HL-60 (cell line): ENCODE measurements at regions not wholly inside any gene's neighbourhood (a gene's known extent, or its start where the extent isn't known, plus 50 kb on each side); places are given as distances from the start of the nearest gene placed in this dataset.

ENCODE experiments used
- DNase-seq, 2 experiments: peaks; one replicate each; pipeline ENCODE4 v3.0.0-alpha.2; 2010 to 2020; ENCODE audit warnings: low read depth in 1 of 2, low spot score in 1 of 2
- H3K27ac ChIP-seq: fragments of 250-450 bp; sonication (Bioruptor Pico); replicated peaks from 2 replicates; pipeline ENCODE4 v1.5.1; 2020; ENCODE audit warnings: mild to moderate bottlenecking, moderate library complexity
- H3K27me3 ChIP-seq: fragments of 250-450 bp; sonication (Bioruptor Pico); 2 replicates; pipeline ENCODE4 v1.5.1; 2021; ENCODE audit warnings: mild to moderate bottlenecking, moderate library complexity; ENCODE audit not compliant: insufficient read depth, poor library complexity, severe bottlenecking
- H3K4me3 ChIP-seq: replicated peaks from 2 replicates; pipeline ENCODE4 v1.5.1; 2011; ENCODE audit warnings: mild to moderate bottlenecking, control low read depth, low read length; ENCODE audit not compliant: insufficient read depth
- GABPA ChIP-seq: IDR thresholded peaks from 2 replicates; pipeline ENCODE4 v1.6.1; 2012; ENCODE audit warnings: low read depth
- POLR2AphosphoS5 ChIP-seq: IDR thresholded peaks from 2 replicates; pipeline ENCODE4 v1.6.1; 2012; ENCODE audit warnings: low read depth
- SPI1 ChIP-seq: IDR thresholded peaks from 2 replicates; pipeline ENCODE4 v1.6.1; 2012; ENCODE audit warnings: low read depth, mild to moderate bottlenecking, borderline replicate concordance
- TF ChIP-seq, protein P1 (sequence below): IDR thresholded peaks from 2 replicates; pipeline ENCODE4 v1.6.1; 2012; ENCODE audit warnings: low read depth; ENCODE audit not compliant: insufficient replicate concordance
- TF ChIP-seq, protein P2 (sequence below): IDR thresholded peaks from one replicate; pipeline ENCODE4 v1.5.1; 2011; ENCODE audit warnings: low read length, control low read depth, inconsistent platforms; ENCODE audit not compliant: insufficient read depth

DNA sequence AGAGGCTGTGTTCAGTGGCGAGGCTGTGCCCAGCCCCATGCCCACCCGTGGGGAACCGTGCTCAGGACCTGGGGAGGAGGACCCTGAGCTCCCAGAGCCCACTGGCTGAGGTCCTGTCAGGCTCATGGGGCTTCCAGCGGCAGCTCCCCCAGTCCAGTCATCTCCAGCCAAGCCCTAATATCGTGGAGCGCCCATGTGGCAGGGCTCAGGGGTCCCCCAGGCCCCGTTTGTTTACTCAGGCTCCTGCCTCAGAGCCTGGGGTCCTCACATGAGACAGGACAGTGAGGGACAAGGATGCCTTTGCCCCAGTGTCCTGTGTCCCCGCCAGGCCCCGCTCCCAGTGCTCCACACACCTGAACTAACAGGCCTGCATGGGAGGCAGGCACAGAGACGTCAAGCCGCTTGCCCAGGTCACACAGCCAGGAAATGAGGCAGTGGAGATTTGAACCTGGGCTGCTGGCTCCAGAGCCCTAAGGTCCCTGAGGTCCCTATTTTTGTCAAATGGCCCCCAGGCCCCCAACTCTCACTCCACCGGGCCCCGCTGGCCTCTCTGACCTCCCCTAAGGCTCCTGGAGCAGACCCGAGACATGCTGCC is 100.7 kb upstream of the ACTRT2 start:
- H3K27ac ChIP-seq = no peak overlapping the region
- H3K4me3 ChIP-seq = no peak overlapping the region
- DNase-seq = no peak
- TF ChIP-seq POLR2AphosphoS5 = no peak
- TF ChIP-seq, protein P1, sequence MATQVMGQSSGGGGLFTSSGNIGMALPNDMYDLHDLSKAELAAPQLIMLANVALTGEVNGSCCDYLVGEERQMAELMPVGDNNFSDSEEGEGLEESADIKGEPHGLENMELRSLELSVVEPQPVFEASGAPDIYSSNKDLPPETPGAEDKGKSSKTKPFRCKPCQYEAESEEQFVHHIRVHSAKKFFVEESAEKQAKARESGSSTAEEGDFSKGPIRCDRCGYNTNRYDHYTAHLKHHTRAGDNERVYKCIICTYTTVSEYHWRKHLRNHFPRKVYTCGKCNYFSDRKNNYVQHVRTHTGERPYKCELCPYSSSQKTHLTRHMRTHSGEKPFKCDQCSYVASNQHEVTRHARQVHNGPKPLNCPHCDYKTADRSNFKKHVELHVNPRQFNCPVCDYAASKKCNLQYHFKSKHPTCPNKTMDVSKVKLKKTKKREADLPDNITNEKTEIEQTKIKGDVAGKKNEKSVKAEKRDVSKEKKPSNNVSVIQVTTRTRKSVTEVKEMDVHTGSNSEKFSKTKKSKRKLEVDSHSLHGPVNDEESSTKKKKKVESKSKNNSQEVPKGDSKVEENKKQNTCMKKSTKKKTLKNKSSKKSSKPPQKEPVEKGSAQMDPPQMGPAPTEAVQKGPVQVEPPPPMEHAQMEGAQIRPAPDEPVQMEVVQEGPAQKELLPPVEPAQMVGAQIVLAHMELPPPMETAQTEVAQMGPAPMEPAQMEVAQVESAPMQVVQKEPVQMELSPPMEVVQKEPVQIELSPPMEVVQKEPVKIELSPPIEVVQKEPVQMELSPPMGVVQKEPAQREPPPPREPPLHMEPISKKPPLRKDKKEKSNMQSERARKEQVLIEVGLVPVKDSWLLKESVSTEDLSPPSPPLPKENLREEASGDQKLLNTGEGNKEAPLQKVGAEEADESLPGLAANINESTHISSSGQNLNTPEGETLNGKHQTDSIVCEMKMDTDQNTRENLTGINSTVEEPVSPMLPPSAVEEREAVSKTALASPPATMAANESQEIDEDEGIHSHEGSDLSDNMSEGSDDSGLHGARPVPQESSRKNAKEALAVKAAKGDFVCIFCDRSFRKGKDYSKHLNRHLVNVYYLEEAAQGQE = no peak
- TF ChIP-seq, protein P2, sequence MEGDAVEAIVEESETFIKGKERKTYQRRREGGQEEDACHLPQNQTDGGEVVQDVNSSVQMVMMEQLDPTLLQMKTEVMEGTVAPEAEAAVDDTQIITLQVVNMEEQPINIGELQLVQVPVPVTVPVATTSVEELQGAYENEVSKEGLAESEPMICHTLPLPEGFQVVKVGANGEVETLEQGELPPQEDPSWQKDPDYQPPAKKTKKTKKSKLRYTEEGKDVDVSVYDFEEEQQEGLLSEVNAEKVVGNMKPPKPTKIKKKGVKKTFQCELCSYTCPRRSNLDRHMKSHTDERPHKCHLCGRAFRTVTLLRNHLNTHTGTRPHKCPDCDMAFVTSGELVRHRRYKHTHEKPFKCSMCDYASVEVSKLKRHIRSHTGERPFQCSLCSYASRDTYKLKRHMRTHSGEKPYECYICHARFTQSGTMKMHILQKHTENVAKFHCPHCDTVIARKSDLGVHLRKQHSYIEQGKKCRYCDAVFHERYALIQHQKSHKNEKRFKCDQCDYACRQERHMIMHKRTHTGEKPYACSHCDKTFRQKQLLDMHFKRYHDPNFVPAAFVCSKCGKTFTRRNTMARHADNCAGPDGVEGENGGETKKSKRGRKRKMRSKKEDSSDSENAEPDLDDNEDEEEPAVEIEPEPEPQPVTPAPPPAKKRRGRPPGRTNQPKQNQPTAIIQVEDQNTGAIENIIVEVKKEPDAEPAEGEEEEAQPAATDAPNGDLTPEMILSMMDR = no peak
- TF ChIP-seq GABPA = no peak
- TF ChIP-seq SPI1 = no peak
- H3K27me3 ChIP-seq = no peaks in the 10 kb centered on the region

DNA sequence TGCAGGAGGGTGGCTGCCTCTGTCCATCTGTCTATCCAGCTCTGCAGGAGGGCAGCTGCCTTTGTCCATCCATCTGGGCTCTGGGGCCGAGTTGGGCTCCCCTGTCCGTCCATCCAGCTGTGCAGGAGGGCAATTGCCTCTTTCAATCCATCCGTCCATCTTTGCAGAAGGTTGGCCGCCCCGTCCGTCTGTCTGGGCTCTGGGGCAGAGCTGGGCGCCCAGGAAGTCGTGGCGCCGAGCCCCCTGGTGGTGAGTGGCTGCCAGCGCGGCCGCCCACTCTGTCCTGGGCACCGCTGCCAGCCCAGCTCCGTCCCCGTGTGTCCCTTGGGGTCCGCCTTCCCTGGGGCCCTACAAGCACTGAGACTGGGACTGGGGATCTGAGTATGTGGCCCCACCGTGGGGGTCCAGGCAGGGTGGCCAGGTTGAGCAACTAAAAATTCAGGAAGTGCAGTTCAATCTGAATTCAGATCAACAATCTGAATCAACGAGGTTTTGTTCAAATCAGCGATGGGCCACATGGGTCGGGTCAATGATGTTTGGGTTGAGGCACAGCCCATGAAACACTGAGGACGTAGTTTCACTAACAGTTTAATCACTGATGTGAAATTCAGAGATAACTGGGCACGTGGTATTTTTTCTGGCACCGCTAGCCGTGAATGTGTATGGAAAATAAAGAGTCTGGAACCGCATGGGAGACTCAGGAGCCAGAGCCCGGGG is 99.1 kb upstream of the ACTRT2 start:
- H3K27me3 ChIP-seq = no peaks in the 10 kb centered on the region
- TF ChIP-seq, protein P2 = peak; percentile 18
- TF ChIP-seq GABPA = no peak
- no peak for DNase-seq
- no peak overlapping the region for H3K27ac ChIP-seq
- no peak overlapping the region for H3K4me3 ChIP-seq

DNA sequence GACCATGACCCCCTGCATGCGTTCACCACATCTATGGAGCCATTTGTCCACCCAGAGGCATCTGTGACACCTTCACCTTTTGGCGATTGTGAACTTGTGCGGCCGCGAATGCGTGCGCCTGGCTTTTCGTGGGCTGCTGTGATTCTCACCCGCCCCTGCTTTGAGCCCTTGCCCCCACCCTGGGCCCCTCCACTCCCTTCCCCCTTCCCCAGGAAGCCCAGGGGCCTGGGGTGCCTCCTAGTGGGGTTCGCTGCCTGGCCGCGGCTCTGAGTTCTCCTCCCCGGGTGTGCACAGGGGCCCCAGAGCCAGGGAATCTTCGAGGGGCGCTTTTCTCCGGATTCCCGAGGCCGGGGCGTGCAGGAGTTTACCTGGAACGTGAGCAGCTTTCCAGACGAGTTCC is 97.9 kb upstream of the ACTRT2 start:
- TF ChIP-seq, protein P2 = no peak
- TF ChIP-seq GABPA (no peak), SPI1 (no peak), POLR2AphosphoS5 (no peak)
- TF ChIP-seq, protein P1 = no peak
- no peak for DNase-seq
- Histone ChIP-seq H3K4me3 (no peak overlapping the region), H3K27me3 (no peaks in the 10 kb centered on the region), H3K27ac (no peak overlapping the region)

DNA sequence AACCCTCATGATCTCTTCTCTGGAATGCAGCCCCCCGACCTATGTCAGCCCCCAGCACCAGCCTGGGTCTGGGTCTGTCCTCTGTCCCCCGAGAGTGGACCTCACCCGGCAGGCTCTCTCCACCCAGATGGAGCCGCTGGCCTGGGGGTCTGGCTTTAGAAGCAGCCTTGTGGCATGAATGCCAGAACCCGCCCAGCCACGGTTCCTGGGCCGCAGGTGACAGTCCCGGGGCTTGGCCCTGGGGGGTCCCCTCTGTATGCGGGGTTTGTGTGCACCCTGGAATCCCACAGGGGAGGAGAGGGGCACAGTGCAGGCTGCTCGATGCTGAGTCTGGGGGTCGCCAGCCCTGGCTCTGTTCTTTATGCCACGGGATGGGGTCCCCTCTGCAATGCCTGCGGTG is 96.0 kb upstream of the ACTRT2 start:
- Histone ChIP-seq H3K27ac (no peak overlapping the region), H3K27me3 (no peaks in the 10 kb centered on the region), H3K4me3 (no peak overlapping the region)
- TF ChIP-seq POLR2AphosphoS5 = no peak
- no peak for TF ChIP-seq SPI1
- TF ChIP-seq GABPA = no peak
- TF ChIP-seq, protein P2 = no peak
- TF ChIP-seq, protein P1 = no peak
- DNase-seq = no peak
